Cardiac fibroblast (primary cell): ENCODE measurements at regions not wholly inside any gene's neighbourhood (a gene's known extent, or its start where the extent isn't known, plus 50 kb on each side); places are given as distances from the start of the nearest gene placed in this dataset.

Experiments used
- DNase-seq, 2 donors: peaks; one replicate each; pipeline versions ENCODE4 v3.0.0 to v3.0.0-alpha.2; 2010; ENCODE audit warnings: low read depth in 2 of 2
- H3K4me3 ChIP-seq, 2 donors: replicated peaks in 1 of 2; 1 replicate in 1 of 2; 2 replicates in 1 of 2; pipeline ENCODE4 v1.5.1; 2011; ENCODE audit warnings: low read depth in 2 of 2, low read length in 2 of 2, mild to moderate bottlenecking in 2 of 2, moderate library complexity in 1 of 2
- CTCF ChIP-seq: IDR thresholded peaks from one replicate; pipeline ENCODE4 v1.5.1; 2011; ENCODE audit warnings: low read depth, mild to moderate bottlenecking, low read length, inconsistent platforms

GRCh38 chr15:58247855-58248842 lies 110.0 kb downstream of the AQP9 start:
- no peak for TF ChIP-seq CTCF
- DNase-seq: no peak
- no peak overlapping the region for H3K4me3 ChIP-seq

- no peak overlapping the region for H3K4me3 ChIP-seq
- TF ChIP-seq CTCF: no peak
- no peak for DNase-seq
Measured at GRCh38 chr15:58249646-58250312, 111.6 kb downstream of the AQP9 start.

- TF ChIP-seq CTCF: no peak
- no peak overlapping the region for H3K4me3 ChIP-seq
- DNase-seq: no peak
Measured at GRCh38 chr15:58252586-58253323, 114.6 kb downstream of the AQP9 start.

GRCh38 chr15:58257776-58258325 lies 119.7 kb downstream of the AQP9 start:
- DNase-seq: no peak
- no peak overlapping the region for H3K4me3 ChIP-seq
- no peak for TF ChIP-seq CTCF

- TF ChIP-seq CTCF: no peak
- no peak for DNase-seq
- H3K4me3 ChIP-seq: no peak overlapping the region
Measured at GRCh38 chr15:58258501-58259292, 120.5 kb downstream of the AQP9 start.
